NCI-H748 (cell line): ENCODE measurements at regions not wholly inside any gene's neighbourhood (a gene's known extent, or its start where the extent isn't known, plus 50 kb on each side); places are given as distances from the start of the nearest gene placed in this dataset.
A peak's percentile ranks its signal among the peaks of the same experiment; 100 is the strongest.
"Not testable (repeated sequence)": the region's sequence is repeated elsewhere in the genome, so short reads cannot be mapped to it uniquely, and the experiment has no call there.

Source experiments
- DNase-seq: peaks from one replicate; lab custom pipeline; 2025; ENCODE audit not compliant: unreplicated experiment; lab: John Stamatoyannopoulos, UW

GRCh38 chr1:224029286-224030025 is 84.5 kb upstream of the FBXO28 start:
- DNase-seq: not testable (repeated sequence)

- not testable (repeated sequence) for DNase-seq
Observed at GRCh38 chr1:224028802-224029201, 85.1 kb upstream of the FBXO28 start.

GRCh38 chr1:224023122-224023521 is 90.8 kb upstream of the FBXO28 start:
- DNase-seq: not testable (repeated sequence)

- not testable (repeated sequence) for DNase-seq
Observed at GRCh38 chr1:224022249-224022970, 91.5 kb upstream of the FBXO28 start.

GRCh38 chr1:224019866-224020265 is 94.0 kb upstream of the FBXO28 start:
- not testable (repeated sequence) for DNase-seq

- DNase-seq: not testable (repeated sequence)
Observed at GRCh38 chr1:224015782-224016181, 98.1 kb upstream of the FBXO28 start.

GRCh38 chr1:224014330-224014649 is 99.6 kb upstream of the FBXO28 start:
- no peak for DNase-seq

GRCh38 chr1:224013626-224014329 is 100.1 kb upstream of the FBXO28 start:
- not testable (repeated sequence) for DNase-seq

- DNase-seq: not testable (repeated sequence)
Observed at GRCh38 chr1:224012807-224013434, 101.0 kb upstream of the FBXO28 start.

GRCh38 chr1:224012162-224012561 is 101.7 kb upstream of the FBXO28 start:
- DNase-seq: not testable (repeated sequence)

- DNase-seq: not testable (repeated sequence)
Observed at GRCh38 chr1:224011751-224012150, 102.2 kb upstream of the FBXO28 start.

- not testable (repeated sequence) for DNase-seq
Observed at GRCh38 chr1:224011153-224011552, 102.8 kb upstream of the FBXO28 start.

GRCh38 chr1:224005973-224006372 is 107.9 kb upstream of the FBXO28 start:
- not testable (repeated sequence) for DNase-seq

GRCh38 chr1:224004552-224005315 is 109.2 kb upstream of the FBXO28 start:
- peak; percentile 10 for DNase-seq

- DNase-seq: not testable (repeated sequence)
Observed at GRCh38 chr1:224003896-224004295, 110.0 kb upstream of the FBXO28 start.

- not testable (repeated sequence) for DNase-seq
Observed at GRCh38 chr1:224001757-224002156, 112.2 kb upstream of the FBXO28 start.

GRCh38 chr1:223999761-224000160 is 114.2 kb upstream of the FBXO28 start:
- not testable (repeated sequence) for DNase-seq

GRCh38 chr1:223998676-223999455 is 115.0 kb upstream of the FBXO28 start:
- not testable (repeated sequence) for DNase-seq

- not testable (repeated sequence) for DNase-seq
Observed at GRCh38 chr1:223996376-223996775, 117.5 kb upstream of the FBXO28 start.
